ENCODE measurements at regions not wholly inside any gene's neighbourhood (a gene's known extent, or its start where the extent isn't known, plus 50 kb on each side); places are given as distances from the start of the nearest gene placed in this dataset.

- Histone ChIP-seq H3K4me3 (ENCODE audit: low read depth in 1 of 2, low read length in 2 of 2) (no peak overlapping the region), H3K36me3 (ENCODE audit: insufficient read depth, low read length) (no peaks in the 10 kb centered on the region), H2AFZ (ENCODE audit: low read depth, low read length) (no peak overlapping the region), H3K79me2 (ENCODE audit: insufficient read depth, low read length) (no peaks in the 10 kb centered on the region), H3K4me1 (ENCODE audit: insufficient read depth, low read length) (no peaks in the 10 kb centered on the region), H3K27me3 (ENCODE audit: insufficient read depth, low read length, poor library complexity) (no peaks in the 10 kb centered on the region), H3K27ac (ENCODE audit: low read length) (no peak overlapping the region), H3K4me2 (ENCODE audit: insufficient read depth, low read length) (no peak overlapping the region), H4K20me1 (ENCODE audit: insufficient read depth, low read length) (no peaks in the 10 kb centered on the region), H3K9ac (ENCODE audit: low read depth, low read length) (no peak overlapping the region), H3K9me3 (ENCODE audit: insufficient read depth, low read length, severe bottlenecking) (no peaks in the 10 kb centered on the region)
- no peak for DNase-seq
- no peak for ATAC-seq (ENCODE audit: insufficient read depth, low read depth)
- TF ChIP-seq CTCF (IDR thresholded peaks at IDR 0.05; ENCODE audit: borderline replicate concordance, extremely low read depth, low read length, poor library complexity, severe bottlenecking) (no peak), EZH2 (IDR thresholded peaks at IDR 0.05; ENCODE audit: borderline replicate concordance, low read depth, low read length, severe bottlenecking) (no peak)
These were observed 167.4 kb upstream of the GATA6 start for GRCh38 chr18:22001912-22002487.

GRCh38 chr18:22005191-22005841, 164.1 kb upstream of the GATA6 start:
- Histone ChIP-seq H3K9me3 (ENCODE audit: insufficient read depth, low read length, severe bottlenecking) (no peaks in the 10 kb centered on the region), H3K27ac (ENCODE audit: low read length) (no peak overlapping the region), H3K79me2 (ENCODE audit: insufficient read depth, low read length) (no peaks in the 10 kb centered on the region), H3K36me3 (ENCODE audit: insufficient read depth, low read length) (no peaks in the 10 kb centered on the region), H3K4me3 (ENCODE audit: low read depth in 1 of 2, low read length in 2 of 2) (no peak overlapping the region), H4K20me1 (ENCODE audit: insufficient read depth, low read length) (no peaks in the 10 kb centered on the region), H2AFZ (ENCODE audit: low read depth, low read length) (no peak overlapping the region), H3K27me3 (ENCODE audit: insufficient read depth, low read length, poor library complexity) (no peaks in the 10 kb centered on the region), H3K4me1 (ENCODE audit: insufficient read depth, low read length) (no peaks in the 10 kb centered on the region), H3K9ac (ENCODE audit: low read depth, low read length) (no peak overlapping the region), H3K4me2 (ENCODE audit: insufficient read depth, low read length) (no peak overlapping the region)
- DNase-seq (no peak), ATAC-seq (ENCODE audit: insufficient read depth, low read depth) (no peak)
- TF ChIP-seq CTCF (IDR thresholded peaks at IDR 0.05; ENCODE audit: borderline replicate concordance, extremely low read depth, low read length, poor library complexity, severe bottlenecking) (no peak), EZH2 (IDR thresholded peaks at IDR 0.05; ENCODE audit: borderline replicate concordance, low read depth, low read length, severe bottlenecking) (no peak)

- Histone ChIP-seq H3K4me1 (ENCODE audit: insufficient read depth, low read length) (no peaks in the 10 kb centered on the region), H3K4me3 (ENCODE audit: low read depth in 1 of 2, low read length in 2 of 2) (no peak overlapping the region), H4K20me1 (ENCODE audit: insufficient read depth, low read length) (no peaks in the 10 kb centered on the region), H3K36me3 (ENCODE audit: insufficient read depth, low read length) (no peaks in the 10 kb centered on the region), H3K9ac (ENCODE audit: low read depth, low read length) (no peak overlapping the region), H3K4me2 (ENCODE audit: insufficient read depth, low read length) (no peak overlapping the region), H3K79me2 (ENCODE audit: insufficient read depth, low read length) (no peaks in the 10 kb centered on the region), H2AFZ (ENCODE audit: low read depth, low read length) (no peak overlapping the region), H3K9me3 (ENCODE audit: insufficient read depth, low read length, severe bottlenecking) (no peaks in the 10 kb centered on the region), H3K27me3 (ENCODE audit: insufficient read depth, low read length, poor library complexity) (no peaks in the 10 kb centered on the region), H3K27ac (ENCODE audit: low read length) (no peak overlapping the region)
- ATAC-seq (ENCODE audit: insufficient read depth, low read depth) (no peak), DNase-seq (no peak)
- no peak for TF ChIP-seq EZH2 (IDR thresholded peaks at IDR 0.05; ENCODE audit: borderline replicate concordance, low read depth, low read length, severe bottlenecking)
- no peak for TF ChIP-seq CTCF (IDR thresholded peaks at IDR 0.05; ENCODE audit: borderline replicate concordance, extremely low read depth, low read length, poor library complexity, severe bottlenecking)
These were observed 162.9 kb upstream of the GATA6 start for GRCh38 chr18:22006458-22006857.
